Glutamatergic neuron (in vitro differentiated cells): ENCODE measurements at regions not wholly inside any gene's neighbourhood (a gene's known extent, or its start where the extent isn't known, plus 50 kb on each side); places are given as distances from the start of the nearest gene placed in this dataset.
"Not testable (repeated sequence)": the region's sequence is repeated elsewhere in the genome, so short reads cannot be mapped to it uniquely, and the experiment has no call there.

Experiments
- DNase-seq: peaks from one replicate; pipeline ENCODE4 v3.0.0; 2022
- H3K27ac Mint-ChIP-seq: one replicate; pipeline ENCODE4 v1.8.0; 2020; ENCODE audit warnings: mild to moderate bottlenecking, mixed read lengths, inconsistent platforms; ENCODE audit not compliant: unreplicated experiment
- H3K27me3 Mint-ChIP-seq: one replicate; pipeline ENCODE4 v1.8.0; 2020; ENCODE audit warnings: mild to moderate bottlenecking, moderate library complexity, mixed read lengths, inconsistent platforms; ENCODE audit not compliant: unreplicated experiment
- H3K36me3 Mint-ChIP-seq: one replicate; pipeline ENCODE4 v1.8.0; 2020; ENCODE audit warnings: mild to moderate bottlenecking, mixed read lengths, inconsistent platforms; ENCODE audit not compliant: unreplicated experiment
- H3K4me1 Mint-ChIP-seq: one replicate; pipeline ENCODE4 v1.8.0; 2020; ENCODE audit warnings: mild to moderate bottlenecking, low read depth, mixed read lengths, inconsistent platforms; ENCODE audit not compliant: unreplicated experiment
- H3K4me3 Mint-ChIP-seq: one replicate; pipeline ENCODE4 v1.8.0; 2020; ENCODE audit warnings: mild to moderate bottlenecking, mixed read lengths, inconsistent platforms; ENCODE audit not compliant: unreplicated experiment
- H3K9me3 Mint-ChIP-seq: one replicate; pipeline ENCODE4 v1.8.0; 2020; ENCODE audit warnings: mild to moderate bottlenecking, moderate library complexity, mixed read lengths, inconsistent platforms; ENCODE audit not compliant: unreplicated experiment
- CTCF ChIP-seq: fragments of 200-600 bp; sonication (generic); IDR thresholded peaks from one replicate; pipeline ENCODE4 v1.5.0; 2021; ENCODE audit not compliant: partially characterized antibody, unreplicated experiment

GRCh38 chr3:6321999-6322398 is 538.9 kb upstream of the GRM7 start:
- TF ChIP-seq CTCF, result no peak
- Mint-ChIP-seq H3K27ac (no peak overlapping the region), H3K27me3 (no peaks in the 10 kb centered on the region), H3K4me1 (peaks cover 5% of the 10 kb centered on the region), H3K36me3 (no peaks in the 10 kb centered on the region), H3K9me3 (no peaks in the 10 kb centered on the region), H3K4me3 (no peak overlapping the region)
- no peak for DNase-seq

- no peak for TF ChIP-seq CTCF
- no peaks in the 10 kb centered on the region for H3K36me3 Mint-ChIP-seq
- H3K4me1 Mint-ChIP-seq, result peaks cover 6% of the 10 kb centered on the region
- H3K27ac Mint-ChIP-seq, result no peak overlapping the region
- no peaks in the 10 kb centered on the region for H3K9me3 Mint-ChIP-seq
- no peak for DNase-seq
- H3K27me3 Mint-ChIP-seq, result no peaks in the 10 kb centered on the region
- no peak overlapping the region for H3K4me3 Mint-ChIP-seq
These were observed 534.1 kb upstream of the GRM7 start for GRCh38 chr3:6326771-6327170.

GRCh38 chr3:6340980-6341325 is 520.0 kb upstream of the GRM7 start:
- H3K36me3 Mint-ChIP-seq, H3K4me3 Mint-ChIP-seq, H3K4me1 Mint-ChIP-seq, H3K27ac Mint-ChIP-seq, DNase-seq, H3K27me3 Mint-ChIP-seq, H3K9me3 Mint-ChIP-seq: not testable (repeated sequence)

- Mint-ChIP-seq H3K27me3 (no peaks in the 10 kb centered on the region), H3K27ac (no peak overlapping the region), H3K36me3 (no peaks in the 10 kb centered on the region), H3K4me3 (no peak overlapping the region), H3K4me1 (no peaks in the 10 kb centered on the region), H3K9me3 (no peaks in the 10 kb centered on the region)
- DNase-seq, result no peak
- TF ChIP-seq CTCF, result no peak
These were observed 509.2 kb upstream of the GRM7 start for GRCh38 chr3:6351752-6352151.

- Mint-ChIP-seq H3K9me3 (no peaks in the 10 kb centered on the region), H3K27ac (no peak overlapping the region), H3K4me1 (no peaks in the 10 kb centered on the region), H3K4me3 (no peak overlapping the region), H3K27me3 (peaks cover 2% of the 10 kb centered on the region), H3K36me3 (no peaks in the 10 kb centered on the region)
- no peak for TF ChIP-seq CTCF
- no peak for DNase-seq
These were observed 506.3 kb upstream of the GRM7 start for GRCh38 chr3:6354653-6355052.

- Mint-ChIP-seq H3K4me3 (no peak overlapping the region), H3K27ac (no peak overlapping the region), H3K4me1 (no peaks in the 10 kb centered on the region)
These were observed 498.5 kb upstream of the GRM7 start for GRCh38 chr3:6362406-6362805.

More at GRCh38 chr3:6362406-6362805, 498.5 kb upstream of the GRM7 start:
- DNase-seq, result no peak
- TF ChIP-seq CTCF, result no peak
- Mint-ChIP-seq H3K9me3 (no peaks in the 10 kb centered on the region), H3K27me3 (peaks cover 5% of the 10 kb centered on the region), H3K36me3 (peaks cover under 1% of the 10 kb centered on the region)
